ENCODE measurements at regions not wholly inside any gene's neighbourhood (a gene's known extent, or its start where the extent isn't known, plus 50 kb on each side); places are given as distances from the start of the nearest gene placed in this dataset.

GRCh38 chr2:217118559-217119284 is 258.9 kb upstream of the TNP1 start:
- TF ChIP-seq, protein P1, sequence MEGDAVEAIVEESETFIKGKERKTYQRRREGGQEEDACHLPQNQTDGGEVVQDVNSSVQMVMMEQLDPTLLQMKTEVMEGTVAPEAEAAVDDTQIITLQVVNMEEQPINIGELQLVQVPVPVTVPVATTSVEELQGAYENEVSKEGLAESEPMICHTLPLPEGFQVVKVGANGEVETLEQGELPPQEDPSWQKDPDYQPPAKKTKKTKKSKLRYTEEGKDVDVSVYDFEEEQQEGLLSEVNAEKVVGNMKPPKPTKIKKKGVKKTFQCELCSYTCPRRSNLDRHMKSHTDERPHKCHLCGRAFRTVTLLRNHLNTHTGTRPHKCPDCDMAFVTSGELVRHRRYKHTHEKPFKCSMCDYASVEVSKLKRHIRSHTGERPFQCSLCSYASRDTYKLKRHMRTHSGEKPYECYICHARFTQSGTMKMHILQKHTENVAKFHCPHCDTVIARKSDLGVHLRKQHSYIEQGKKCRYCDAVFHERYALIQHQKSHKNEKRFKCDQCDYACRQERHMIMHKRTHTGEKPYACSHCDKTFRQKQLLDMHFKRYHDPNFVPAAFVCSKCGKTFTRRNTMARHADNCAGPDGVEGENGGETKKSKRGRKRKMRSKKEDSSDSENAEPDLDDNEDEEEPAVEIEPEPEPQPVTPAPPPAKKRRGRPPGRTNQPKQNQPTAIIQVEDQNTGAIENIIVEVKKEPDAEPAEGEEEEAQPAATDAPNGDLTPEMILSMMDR (conservative IDR thresholded peaks at IDR 0.05): no peak
- no peak for TF ChIP-seq EZH2 (IDR thresholded peaks at IDR 0.05; ENCODE audit: low read depth)

Data from PC-9 (cell line).